HG03095 (cell line): ENCODE measurements at regions not wholly inside any gene's neighbourhood (a gene's known extent, or its start where the extent isn't known, plus 50 kb on each side); places are given as distances from the start of the nearest gene placed in this dataset.

Experiments used
- ATAC-seq: cut with Tn5 transposase; IDR thresholded peaks from one replicate; pipeline ENCODE4 v1.9.1; 2021; ENCODE audit warnings: moderate library complexity; ENCODE audit not compliant: unreplicated experiment

GRCh38 chr1:90092441-90092840 lies 97.5 kb downstream of the ZNF326 start:
- ATAC-seq: no peak
